ENCODE measurements at regions not wholly inside any gene's neighbourhood (a gene's known extent, or its start where the extent isn't known, plus 50 kb on each side); places are given as distances from the start of the nearest gene placed in this dataset.

- no peak overlapping the region for H2AFZ ChIP-seq (ENCODE audit: low read length)
- H3K27me3 ChIP-seq (ENCODE audit: insufficient read depth, low read length, poor library complexity, severe bottlenecking) = no peaks in the 10 kb centered on the region
- no peaks in the 10 kb centered on the region for H4K20me1 ChIP-seq (ENCODE audit: insufficient read depth, low read length, poor library complexity, severe bottlenecking)
- no peak overlapping the region for H3K4me2 ChIP-seq (ENCODE audit: low read depth, low read length, poor library complexity, severe bottlenecking)
- H3K4me1 ChIP-seq (ENCODE audit: insufficient read depth, low read length, poor library complexity, severe bottlenecking) = peaks cover 18% of the 10 kb centered on the region
- H3F3A ChIP-seq (ENCODE audit: low read depth) = no peaks in the 10 kb centered on the region
- no peaks in the 10 kb centered on the region for H3K36me3 ChIP-seq (ENCODE audit: insufficient read depth, low read length)
- H3K79me2 ChIP-seq (ENCODE audit: insufficient read depth, low read length) = peaks cover 10% of the 10 kb centered on the region; the same call in 1 of the 2 replicates
- no peaks in the 10 kb centered on the region; the same call in 1 of the 2 replicates for H3K9me3 ChIP-seq (ENCODE audit: insufficient read depth, low read depth, low read length)
- no peaks in the 10 kb centered on the region for H3K9me2 ChIP-seq (replicated peaks; ENCODE audit: low read depth, low read length)
- H3K9ac ChIP-seq (ENCODE audit: low read depth, low read length, poor library complexity, severe bottlenecking) = no peak overlapping the region
- no peak for TF ChIP-seq CTCF (conservative IDR thresholded peaks at IDR 0.05; ENCODE audit: low read length)
- no peak for TF ChIP-seq EZH2phosphoT487 (IDR thresholded peaks at IDR 0.05; ENCODE audit: borderline replicate concordance)
- H3K4me3 ChIP-seq (ENCODE audit: low read length, poor library complexity, severe bottlenecking) = no peak overlapping the region
Measured at GRCh38 chr22:49492308-49492707, 335.4 kb downstream of the BRD1 start.

GRCh38 chr22:49491726-49492125, 335.9 kb downstream of the BRD1 start:
- no peak overlapping the region for H3K4me2 ChIP-seq (ENCODE audit: low read depth, low read length, poor library complexity, severe bottlenecking)
- no peaks in the 10 kb centered on the region for H3F3A ChIP-seq (ENCODE audit: low read depth)
- H3K4me1 ChIP-seq (ENCODE audit: insufficient read depth, low read length, poor library complexity, severe bottlenecking) = peaks cover 18% of the 10 kb centered on the region
- no peaks in the 10 kb centered on the region for H3K9me2 ChIP-seq (replicated peaks; ENCODE audit: low read depth, low read length)
- no peak for TF ChIP-seq CTCF (conservative IDR thresholded peaks at IDR 0.05; ENCODE audit: low read length)
- no peak for TF ChIP-seq EZH2phosphoT487 (IDR thresholded peaks at IDR 0.05; ENCODE audit: borderline replicate concordance)
- H3K9me3 ChIP-seq (ENCODE audit: insufficient read depth, low read depth, low read length) = no peaks in the 10 kb centered on the region; the same call in 1 of the 2 replicates
- H3K27me3 ChIP-seq (ENCODE audit: insufficient read depth, low read length, poor library complexity, severe bottlenecking) = no peaks in the 10 kb centered on the region
- no peak overlapping the region for H3K9ac ChIP-seq (ENCODE audit: low read depth, low read length, poor library complexity, severe bottlenecking)
- H3K4me3 ChIP-seq (ENCODE audit: low read length, poor library complexity, severe bottlenecking) = no peak overlapping the region
- no peaks in the 10 kb centered on the region for H4K20me1 ChIP-seq (ENCODE audit: insufficient read depth, low read length, poor library complexity, severe bottlenecking)
- H3K79me2 ChIP-seq (ENCODE audit: insufficient read depth, low read length) = peaks cover 10% of the 10 kb centered on the region; the same call in 1 of the 2 replicates
- no peak overlapping the region for H2AFZ ChIP-seq (ENCODE audit: low read length)
- H3K36me3 ChIP-seq (ENCODE audit: insufficient read depth, low read length) = no peaks in the 10 kb centered on the region

DNA sequence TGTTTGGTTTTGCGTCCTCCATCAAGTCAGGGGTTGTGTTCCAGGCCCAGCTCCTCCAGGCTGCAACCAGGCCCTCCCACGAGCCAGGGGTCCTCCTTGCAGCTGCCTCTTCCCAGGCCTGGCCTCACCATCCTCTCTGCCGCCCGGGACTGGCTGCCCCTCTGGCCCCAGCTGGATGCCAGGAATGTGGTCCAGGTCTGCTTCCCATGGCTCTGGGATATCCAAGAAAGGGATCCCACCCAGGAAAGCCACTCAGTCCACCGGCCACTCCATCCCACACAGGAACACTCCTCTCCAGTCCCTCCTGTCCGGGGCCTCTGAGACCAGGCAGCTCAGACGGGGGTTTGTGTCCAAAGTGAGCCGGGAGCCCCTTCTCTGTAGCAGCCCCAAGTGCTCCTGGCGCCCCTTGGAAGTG, 336.4 kb downstream of the BRD1 start:
- no peaks in the 10 kb centered on the region for H3K36me3 ChIP-seq (ENCODE audit: insufficient read depth, low read length)
- no peak overlapping the region for H3K4me3 ChIP-seq (ENCODE audit: low read length, poor library complexity, severe bottlenecking)
- no peaks in the 10 kb centered on the region; the same call in 1 of the 2 replicates for H3K9me3 ChIP-seq (ENCODE audit: insufficient read depth, low read depth, low read length)
- TF ChIP-seq EZH2phosphoT487 (IDR thresholded peaks at IDR 0.05; ENCODE audit: borderline replicate concordance) = no peak
- TF ChIP-seq CTCF (conservative IDR thresholded peaks at IDR 0.05; ENCODE audit: low read length) = no peak
- no peaks in the 10 kb centered on the region for H4K20me1 ChIP-seq (ENCODE audit: insufficient read depth, low read length, poor library complexity, severe bottlenecking)
- no peak overlapping the region for H3K9ac ChIP-seq (ENCODE audit: low read depth, low read length, poor library complexity, severe bottlenecking)
- no peaks in the 10 kb centered on the region for H3K27me3 ChIP-seq (ENCODE audit: insufficient read depth, low read length, poor library complexity, severe bottlenecking)
- H3K9me2 ChIP-seq (replicated peaks; ENCODE audit: low read depth, low read length) = no peaks in the 10 kb centered on the region
- H3K79me2 ChIP-seq (ENCODE audit: insufficient read depth, low read length) = peaks cover 9% of the 10 kb centered on the region; the same call in 1 of the 2 replicates
- no peaks in the 10 kb centered on the region for H3F3A ChIP-seq (ENCODE audit: low read depth)
- H3K4me1 ChIP-seq (ENCODE audit: insufficient read depth, low read length, poor library complexity, severe bottlenecking) = peaks cover 20% of the 10 kb centered on the region
- no peak overlapping the region for H2AFZ ChIP-seq (ENCODE audit: low read length)
- no peak overlapping the region for H3K4me2 ChIP-seq (ENCODE audit: low read depth, low read length, poor library complexity, severe bottlenecking)
